NCI-H2081 treated with DMSO at 0.1 percent for 48 hours (cell line): ENCODE measurements at regions not wholly inside any gene's neighbourhood (a gene's known extent, or its start where the extent isn't known, plus 50 kb on each side); places are given as distances from the start of the nearest gene placed in this dataset.
"Not testable (repeated sequence)": the region's sequence is repeated elsewhere in the genome, so short reads cannot be mapped to it uniquely, and the experiment has no call there.

Experiments
- DNase-seq: peaks from one replicate; lab custom pipeline; 2025; lab: John Stamatoyannopoulos, UW

- DNase-seq = no peak
These were observed 322.0 kb upstream of the MIR17HG start for GRCh38 chr13:91025442-91025841.

GRCh38 chr13:91031508-91031907 lies 316.0 kb upstream of the MIR17HG start:
- no peak for DNase-seq

GRCh38 chr13:91032104-91032503 lies 315.4 kb upstream of the MIR17HG start:
- DNase-seq = no peak

- DNase-seq = no peak
These were observed 310.6 kb upstream of the MIR17HG start for GRCh38 chr13:91036886-91037285.

GRCh38 chr13:91042870-91043269 lies 304.6 kb upstream of the MIR17HG start:
- no peak for DNase-seq

GRCh38 chr13:91045351-91046034 lies 302.0 kb upstream of the MIR17HG start:
- DNase-seq = no peak

- no peak for DNase-seq
These were observed 300.7 kb upstream of the MIR17HG start for GRCh38 chr13:91046715-91047327.

GRCh38 chr13:91050970-91051369 lies 296.5 kb upstream of the MIR17HG start:
- DNase-seq = no peak

- no peak for DNase-seq
These were observed 294.6 kb upstream of the MIR17HG start for GRCh38 chr13:91052876-91053275.

- no peak for DNase-seq
These were observed 294.0 kb upstream of the MIR17HG start for GRCh38 chr13:91053318-91054065.

- no peak for DNase-seq
These were observed 292.6 kb upstream of the MIR17HG start for GRCh38 chr13:91054902-91055301.

GRCh38 chr13:91056746-91057145 lies 290.7 kb upstream of the MIR17HG start:
- DNase-seq = no peak

- DNase-seq = not testable (repeated sequence)
These were observed 290.0 kb upstream of the MIR17HG start for GRCh38 chr13:91057507-91057906.

- DNase-seq = no peak
These were observed 289.4 kb upstream of the MIR17HG start for GRCh38 chr13:91058066-91058465.

GRCh38 chr13:91058919-91059318 lies 288.6 kb upstream of the MIR17HG start:
- no peak for DNase-seq

- DNase-seq = no peak
These were observed 280.7 kb upstream of the MIR17HG start for GRCh38 chr13:91066745-91067144.

- DNase-seq = no peak
These were observed 275.0 kb upstream of the MIR17HG start for GRCh38 chr13:91072486-91072885.

GRCh38 chr13:91074091-91074490 lies 273.4 kb upstream of the MIR17HG start:
- DNase-seq = no peak

- no peak for DNase-seq
These were observed 270.7 kb upstream of the MIR17HG start for GRCh38 chr13:91076830-91077229.

- DNase-seq = no peak
These were observed 269.3 kb upstream of the MIR17HG start for GRCh38 chr13:91078093-91078679.

- DNase-seq = no peak
These were observed 268.3 kb upstream of the MIR17HG start for GRCh38 chr13:91079176-91079575.

GRCh38 chr13:91085127-91085526 lies 262.4 kb upstream of the MIR17HG start:
- no peak for DNase-seq
